T-helper 1 cell treated with Interleukin-12 subunit alpha and Interleukin-12 subunit beta and Interleukin-4 antibody, amounts not matched to agents 30 μg/mL and 1 μg/mL, for 36 hours (primary cell): ENCODE measurements at regions not wholly inside any gene's neighbourhood (a gene's known extent, or its start where the extent isn't known, plus 50 kb on each side); places are given as distances from the start of the nearest gene placed in this dataset.
"Not testable (repeated sequence)": the region's sequence is repeated elsewhere in the genome, so short reads cannot be mapped to it uniquely, and the experiment has no call there.

Source experiments
- H3K27ac Mint-ChIP-seq: one replicate; pipeline ENCODE4 v1.8.0; 2021; ENCODE audit warnings: mild to moderate bottlenecking, mixed read lengths
- H3K27me3 Mint-ChIP-seq: one replicate; pipeline ENCODE4 v1.8.0; 2021; ENCODE audit warnings: low read depth, mixed read lengths
- H3K36me3 Mint-ChIP-seq: one replicate; pipeline ENCODE4 v1.8.0; 2021; ENCODE audit warnings: low read depth, mixed read lengths
- H3K4me1 Mint-ChIP-seq: one replicate; pipeline ENCODE4 v1.8.0; 2021; ENCODE audit warnings: low read depth, mixed read lengths
- H3K4me3 Mint-ChIP-seq: one replicate; pipeline ENCODE4 v1.8.0; 2021; ENCODE audit warnings: mild to moderate bottlenecking, moderate library complexity, mixed read lengths
- H3K9me3 Mint-ChIP-seq: one replicate; pipeline ENCODE4 v1.8.0; 2021; ENCODE audit warnings: mixed read lengths

GRCh38 chr7:19560111-19560883 lies 148.5 kb downstream of the POLR1F start:
- H3K27ac Mint-ChIP-seq: no peak overlapping the region
- H3K27me3 Mint-ChIP-seq: no peaks in the 10 kb centered on the region
- no peaks in the 10 kb centered on the region for H3K36me3 Mint-ChIP-seq
- no peaks in the 10 kb centered on the region for H3K9me3 Mint-ChIP-seq
- H3K4me3 Mint-ChIP-seq: no peak overlapping the region
- H3K4me1 Mint-ChIP-seq: no peaks in the 10 kb centered on the region

GRCh38 chr7:19558527-19558926 lies 150.3 kb downstream of the POLR1F start:
- Mint-ChIP-seq H3K27ac (no peak overlapping the region), H3K36me3 (no peaks in the 10 kb centered on the region), H3K27me3 (no peaks in the 10 kb centered on the region)

GRCh38 chr7:19557726-19558465 lies 150.9 kb downstream of the POLR1F start:
- Mint-ChIP-seq H3K4me3 (no peak overlapping the region), H3K9me3 (no peaks in the 10 kb centered on the region), H3K36me3 (no peaks in the 10 kb centered on the region), H3K27me3 (no peaks in the 10 kb centered on the region), H3K27ac (no peak overlapping the region), H3K4me1 (no peaks in the 10 kb centered on the region)

More at GRCh38 chr7:19558527-19558926, 150.3 kb downstream of the POLR1F start:
- H3K4me1 Mint-ChIP-seq: no peaks in the 10 kb centered on the region
- H3K4me3 Mint-ChIP-seq: no peak overlapping the region
- H3K9me3 Mint-ChIP-seq: no peaks in the 10 kb centered on the region

- no peak overlapping the region for H3K27ac Mint-ChIP-seq
- no peak overlapping the region for H3K4me3 Mint-ChIP-seq
- no peaks in the 10 kb centered on the region for H3K4me1 Mint-ChIP-seq
- H3K36me3 Mint-ChIP-seq: no peaks in the 10 kb centered on the region
- H3K27me3 Mint-ChIP-seq: no peaks in the 10 kb centered on the region
- H3K9me3 Mint-ChIP-seq: peaks cover 6% of the 10 kb centered on the region
These were observed 154.3 kb downstream of the POLR1F start for GRCh38 chr7:19554581-19554980.

GRCh38 chr7:19552576-19552975 lies 156.3 kb downstream of the POLR1F start:
- no peak overlapping the region for H3K27ac Mint-ChIP-seq
- no peaks in the 10 kb centered on the region for H3K4me1 Mint-ChIP-seq
- no peaks in the 10 kb centered on the region for H3K27me3 Mint-ChIP-seq

GRCh38 chr7:19549246-19549645 lies 159.6 kb downstream of the POLR1F start:
- H3K4me1 Mint-ChIP-seq, H3K27me3 Mint-ChIP-seq, H3K36me3 Mint-ChIP-seq, H3K4me3 Mint-ChIP-seq, H3K27ac Mint-ChIP-seq: not testable (repeated sequence)
- H3K9me3 Mint-ChIP-seq: peaks cover 18% of the 10 kb centered on the region

More at GRCh38 chr7:19552576-19552975, 156.3 kb downstream of the POLR1F start:
- Mint-ChIP-seq H3K4me3 (no peak overlapping the region), H3K9me3 (peaks cover 9% of the 10 kb centered on the region), H3K36me3 (no peaks in the 10 kb centered on the region)

- Mint-ChIP-seq H3K9me3 (no peaks in the 10 kb centered on the region), H3K27ac (no peak overlapping the region), H3K27me3 (no peaks in the 10 kb centered on the region), H3K36me3 (no peaks in the 10 kb centered on the region), H3K4me3 (no peak overlapping the region), H3K4me1 (no peaks in the 10 kb centered on the region)
These were observed 170.9 kb downstream of the POLR1F start for GRCh38 chr7:19537942-19538401.

GRCh38 chr7:19533266-19533665 lies 175.6 kb downstream of the POLR1F start:
- Mint-ChIP-seq H3K27ac (no peak overlapping the region), H3K4me3 (no peak overlapping the region), H3K4me1 (no peaks in the 10 kb centered on the region), H3K9me3 (no peaks in the 10 kb centered on the region), H3K36me3 (no peaks in the 10 kb centered on the region), H3K27me3 (no peaks in the 10 kb centered on the region)

- no peaks in the 10 kb centered on the region for H3K36me3 Mint-ChIP-seq
- H3K4me3 Mint-ChIP-seq: no peak overlapping the region
- H3K27me3 Mint-ChIP-seq: no peaks in the 10 kb centered on the region
- H3K27ac Mint-ChIP-seq: no peak overlapping the region
- no peaks in the 10 kb centered on the region for H3K9me3 Mint-ChIP-seq
- no peaks in the 10 kb centered on the region for H3K4me1 Mint-ChIP-seq
These were observed 178.0 kb downstream of the POLR1F start for GRCh38 chr7:19530852-19531251.

- Mint-ChIP-seq H3K9me3 (no peaks in the 10 kb centered on the region), H3K27ac (no peak overlapping the region), H3K27me3 (no peaks in the 10 kb centered on the region), H3K4me3 (no peak overlapping the region), H3K4me1 (no peaks in the 10 kb centered on the region), H3K36me3 (no peaks in the 10 kb centered on the region)
These were observed 178.6 kb downstream of the POLR1F start for GRCh38 chr7:19530261-19530660.

GRCh38 chr7:19526639-19527038 lies 182.2 kb downstream of the POLR1F start:
- no peaks in the 10 kb centered on the region for H3K36me3 Mint-ChIP-seq
- no peaks in the 10 kb centered on the region for H3K27me3 Mint-ChIP-seq
- H3K4me1 Mint-ChIP-seq: no peaks in the 10 kb centered on the region
- H3K27ac Mint-ChIP-seq: no peak overlapping the region
- H3K4me3 Mint-ChIP-seq: no peak overlapping the region
- H3K9me3 Mint-ChIP-seq: no peaks in the 10 kb centered on the region

- Mint-ChIP-seq H3K9me3 (no peaks in the 10 kb centered on the region), H3K4me3 (no peak overlapping the region), H3K27ac (no peak overlapping the region), H3K27me3 (no peaks in the 10 kb centered on the region), H3K36me3 (no peaks in the 10 kb centered on the region), H3K4me1 (no peaks in the 10 kb centered on the region)
These were observed 186.4 kb downstream of the POLR1F start for GRCh38 chr7:19522486-19522885.

GRCh38 chr7:19520392-19520791 lies 188.4 kb downstream of the POLR1F start:
- Mint-ChIP-seq H3K27me3 (no peaks in the 10 kb centered on the region), H3K27ac (no peak overlapping the region), H3K9me3 (peaks cover 3% of the 10 kb centered on the region), H3K36me3 (no peaks in the 10 kb centered on the region), H3K4me1 (no peaks in the 10 kb centered on the region), H3K4me3 (no peak overlapping the region)

- H3K4me3 Mint-ChIP-seq: no peak overlapping the region
- peaks cover 3% of the 10 kb centered on the region for H3K9me3 Mint-ChIP-seq
These were observed 189.3 kb downstream of the POLR1F start for GRCh38 chr7:19519443-19520021.

GRCh38 chr7:19517546-19517945 lies 191.3 kb downstream of the POLR1F start:
- H3K27me3 Mint-ChIP-seq, H3K36me3 Mint-ChIP-seq, H3K9me3 Mint-ChIP-seq, H3K4me3 Mint-ChIP-seq, H3K4me1 Mint-ChIP-seq, H3K27ac Mint-ChIP-seq: not testable (repeated sequence)

More at GRCh38 chr7:19519443-19520021, 189.3 kb downstream of the POLR1F start:
- Mint-ChIP-seq H3K27me3 (no peaks in the 10 kb centered on the region), H3K36me3 (no peaks in the 10 kb centered on the region), H3K27ac (no peak overlapping the region), H3K4me1 (no peaks in the 10 kb centered on the region)
